Calu3 (cell line): ENCODE measurements at regions not wholly inside any gene's neighbourhood (a gene's known extent, or its start where the extent isn't known, plus 50 kb on each side); places are given as distances from the start of the nearest gene placed in this dataset.
A peak's percentile ranks its signal among the peaks of the same experiment; 100 is the strongest.

Source experiments
- BruUV-seq: library from RNA; stranded (reverse); fragments of 400-500 nt; replicated peaks from 2 replicates; lab custom pipeline; 2021; lab: Mats Ljungman, UMichigan
- CTCF ChIA-PET: fragments of 300-600 bp; sonication (Branson Sonifier 250); formaldehyde crosslinking; loops from one replicate; lab custom pipeline; 2022; ENCODE audit warnings: antibody characterized with exemption; lab: Charles Lee
- DNase-seq: peaks from one replicate; pipeline ENCODE4 v3.0.0; 2022
- H3K27ac Mint-ChIP-seq: one replicate; pipeline ENCODE4 v1.8.0; 2022; ENCODE audit warnings: mixed read lengths; ENCODE audit not compliant: unreplicated experiment
- H3K27me3 Mint-ChIP-seq: one replicate; pipeline ENCODE4 v1.8.0; 2022; ENCODE audit warnings: mixed read lengths; ENCODE audit not compliant: unreplicated experiment
- H3K36me3 Mint-ChIP-seq: one replicate; pipeline ENCODE4 v1.8.0; 2022; ENCODE audit warnings: mild to moderate bottlenecking, moderate library complexity, mixed read lengths; ENCODE audit not compliant: insufficient read depth, unreplicated experiment
- H3K4me1 Mint-ChIP-seq: one replicate; pipeline ENCODE4 v1.8.0; 2022; ENCODE audit warnings: mild to moderate bottlenecking, low read depth, mixed read lengths; ENCODE audit not compliant: unreplicated experiment
- H3K4me3 Mint-ChIP-seq: one replicate; pipeline ENCODE4 v1.8.0; 2022; ENCODE audit warnings: mild to moderate bottlenecking, low read depth, moderate library complexity, mixed read lengths; ENCODE audit not compliant: unreplicated experiment
- H3K9me3 Mint-ChIP-seq: one replicate; pipeline ENCODE4 v1.8.0; 2022; ENCODE audit warnings: low read depth, mixed read lengths; ENCODE audit not compliant: unreplicated experiment
- intact Hi-C: fragments of 100-400 bp; cut with micrococcal nuclease; formaldehyde crosslinking; loops from one replicate; pipeline ENCODE4 v1.10.0; 2022; ENCODE audit not compliant: unreplicated experiment
- TF ChIP-seq, protein P1 (sequence below): fragments of 200-600 bp; IDR thresholded peaks from one replicate; pipeline ENCODE4 v1.8.0; 2022; ENCODE audit warnings: antibody characterized with exemption; ENCODE audit not compliant: unreplicated experiment

DNA sequence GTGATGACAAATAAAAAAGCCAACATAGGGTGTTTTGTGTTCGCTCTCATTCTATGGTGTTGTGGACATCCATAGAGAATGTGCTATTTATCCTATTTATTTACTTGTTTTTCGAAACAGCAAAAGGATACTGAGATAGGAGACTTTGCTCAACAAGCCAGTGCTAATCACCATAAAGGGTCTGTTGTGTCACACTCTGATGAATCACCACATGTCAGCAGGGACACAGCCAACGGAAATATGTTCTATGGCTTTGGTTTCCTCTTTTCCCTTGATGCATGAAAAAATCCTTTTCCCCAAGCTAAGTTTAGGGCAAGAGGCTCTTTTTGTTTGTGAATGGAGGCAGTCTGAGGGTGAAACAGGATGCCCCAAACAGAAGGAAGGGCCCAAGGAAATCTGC, 154.3 kb downstream of the RNF152 start:
- H3K4me1 Mint-ChIP-seq = peaks cover 21% of the 10 kb centered on the region
- BruUV-seq = no TSS peak
- no peaks in the 10 kb centered on the region for H3K27me3 Mint-ChIP-seq
- no peak overlapping the region for H3K27ac Mint-ChIP-seq
- no peaks in the 10 kb centered on the region for H3K36me3 Mint-ChIP-seq
- no peak for DNase-seq
- intact Hi-C loops = loop anchor here (5.0 kb wide), 1 partner anchor 101 kb away; no protein-coding TSS in a partner anchor
- no peak overlapping the region for H3K4me3 Mint-ChIP-seq
- TF ChIP-seq, protein P1, sequence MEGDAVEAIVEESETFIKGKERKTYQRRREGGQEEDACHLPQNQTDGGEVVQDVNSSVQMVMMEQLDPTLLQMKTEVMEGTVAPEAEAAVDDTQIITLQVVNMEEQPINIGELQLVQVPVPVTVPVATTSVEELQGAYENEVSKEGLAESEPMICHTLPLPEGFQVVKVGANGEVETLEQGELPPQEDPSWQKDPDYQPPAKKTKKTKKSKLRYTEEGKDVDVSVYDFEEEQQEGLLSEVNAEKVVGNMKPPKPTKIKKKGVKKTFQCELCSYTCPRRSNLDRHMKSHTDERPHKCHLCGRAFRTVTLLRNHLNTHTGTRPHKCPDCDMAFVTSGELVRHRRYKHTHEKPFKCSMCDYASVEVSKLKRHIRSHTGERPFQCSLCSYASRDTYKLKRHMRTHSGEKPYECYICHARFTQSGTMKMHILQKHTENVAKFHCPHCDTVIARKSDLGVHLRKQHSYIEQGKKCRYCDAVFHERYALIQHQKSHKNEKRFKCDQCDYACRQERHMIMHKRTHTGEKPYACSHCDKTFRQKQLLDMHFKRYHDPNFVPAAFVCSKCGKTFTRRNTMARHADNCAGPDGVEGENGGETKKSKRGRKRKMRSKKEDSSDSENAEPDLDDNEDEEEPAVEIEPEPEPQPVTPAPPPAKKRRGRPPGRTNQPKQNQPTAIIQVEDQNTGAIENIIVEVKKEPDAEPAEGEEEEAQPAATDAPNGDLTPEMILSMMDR = no peak
- H3K9me3 Mint-ChIP-seq = no peaks in the 10 kb centered on the region
- CTCF ChIA-PET = no interaction called here

DNA sequence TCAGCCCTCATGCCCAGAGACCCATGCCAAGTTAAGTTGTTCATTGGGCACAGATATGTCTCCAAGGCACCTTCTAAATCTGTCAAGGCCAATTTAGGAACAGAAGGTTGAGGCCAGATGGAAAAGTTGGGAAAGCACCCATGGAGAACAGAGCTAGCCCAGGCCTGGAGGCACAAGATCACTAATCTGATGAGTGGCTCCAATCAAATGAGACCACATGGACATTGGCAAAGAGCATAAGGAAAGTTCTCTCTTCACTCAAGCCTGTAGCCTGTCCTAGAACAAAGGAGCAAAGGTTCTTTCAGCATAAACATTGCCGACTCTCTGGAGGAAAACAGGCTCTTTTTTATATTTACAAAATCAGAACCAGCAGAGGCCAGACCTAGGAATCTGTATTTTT, 154.8 kb downstream of the RNF152 start:
- intact Hi-C loops = loop anchor here (5.0 kb wide), 1 partner anchor 101 kb away; no protein-coding TSS in a partner anchor
- H3K27ac Mint-ChIP-seq = no peak overlapping the region
- no TSS peak for BruUV-seq
- no peaks in the 10 kb centered on the region for H3K9me3 Mint-ChIP-seq
- CTCF ChIA-PET = no interaction called here
- peaks cover 21% of the 10 kb centered on the region for H3K4me1 Mint-ChIP-seq
- no peak for DNase-seq
- TF ChIP-seq, protein P1 = no peak
- H3K27me3 Mint-ChIP-seq = no peaks in the 10 kb centered on the region
- H3K36me3 Mint-ChIP-seq = no peaks in the 10 kb centered on the region
- H3K4me3 Mint-ChIP-seq = no peak overlapping the region

DNA sequence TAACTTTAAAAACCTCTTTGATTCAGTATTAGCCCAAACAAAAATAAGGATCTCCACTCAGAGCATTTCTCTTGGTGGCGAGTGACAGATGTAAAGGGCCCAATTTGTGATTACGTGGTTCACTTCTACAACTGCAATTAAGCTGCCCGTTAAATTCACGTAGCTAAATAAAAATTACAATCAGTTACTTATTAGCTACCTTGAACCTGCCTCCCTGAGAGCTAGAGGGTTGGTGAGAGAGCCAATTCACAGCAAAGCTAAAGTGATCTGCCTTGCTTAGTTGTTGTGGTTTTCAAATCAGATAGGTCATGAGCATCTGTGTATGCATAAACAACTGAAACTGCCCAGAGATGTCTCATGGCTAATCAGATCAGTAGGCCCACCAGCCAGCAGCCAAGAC, 156.7 kb downstream of the RNF152 start:
- BruUV-seq = no TSS peak
- TF ChIP-seq, protein P1 = no peak
- H3K36me3 Mint-ChIP-seq = no peaks in the 10 kb centered on the region
- H3K27me3 Mint-ChIP-seq = no peaks in the 10 kb centered on the region
- CTCF ChIA-PET = interaction anchor here (0.6 kb wide), 1 partner anchor 17 kb away, joined by 3 read pairs; no protein-coding TSS in a partner anchor
- H3K27ac Mint-ChIP-seq = peak overlapping the region; percentile 15
- H3K9me3 Mint-ChIP-seq = no peaks in the 10 kb centered on the region
- intact Hi-C loops = loop anchor here (5.0 kb wide), 1 partner anchor 99 kb away; no protein-coding TSS in a partner anchor
- H3K4me3 Mint-ChIP-seq = no peak overlapping the region
- DNase-seq = no peak
- H3K4me1 Mint-ChIP-seq = peaks cover 21% of the 10 kb centered on the region

DNA sequence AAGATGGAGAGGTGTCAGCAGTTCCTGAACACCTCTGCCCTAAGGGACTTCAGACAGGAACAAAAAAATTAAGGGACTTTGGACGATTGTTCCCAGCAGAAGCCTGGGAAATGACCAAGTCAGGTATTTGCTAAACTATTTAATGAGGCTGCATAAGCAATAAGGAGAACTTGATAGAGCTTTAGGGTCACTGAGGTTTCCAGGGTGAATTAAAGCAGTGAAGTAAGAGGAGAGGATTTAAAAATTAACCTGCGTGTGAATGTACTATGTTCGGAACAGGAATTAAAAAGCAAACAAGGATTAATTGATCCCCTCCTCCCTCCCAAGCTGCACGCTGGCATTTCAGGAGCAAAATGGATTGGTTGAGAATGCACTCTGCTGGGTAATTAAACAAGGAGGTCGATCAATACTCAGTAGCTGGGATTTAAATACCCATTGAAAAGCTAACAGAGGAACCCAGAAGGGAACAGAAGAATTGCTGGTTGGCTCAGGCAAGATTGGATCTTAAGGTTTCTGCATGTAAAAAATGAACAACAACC, 157.2 kb downstream of the RNF152 start:
- BruUV-seq = no TSS peak
- no peaks in the 10 kb centered on the region for H3K36me3 Mint-ChIP-seq
- H3K27me3 Mint-ChIP-seq = no peaks in the 10 kb centered on the region
- TF ChIP-seq, protein P1 = no peak
- peak overlapping the region; percentile 15 for H3K27ac Mint-ChIP-seq
- no peak overlapping the region for H3K4me3 Mint-ChIP-seq
- DNase-seq = peak; percentile 8
- intact Hi-C loops = loop anchor here (5.0 kb wide), 1 partner anchor 98 kb away; no protein-coding TSS in a partner anchor
- peaks cover 21% of the 10 kb centered on the region for H3K4me1 Mint-ChIP-seq
- no peaks in the 10 kb centered on the region for H3K9me3 Mint-ChIP-seq
- CTCF ChIA-PET = interaction anchor here (0.6 kb wide), 1 partner anchor 17 kb away, joined by 3 read pairs; no protein-coding TSS in a partner anchor
